ENCODE measurements at regions not wholly inside any gene's neighbourhood (a gene's known extent, or its start where the extent isn't known, plus 50 kb on each side); places are given as distances from the start of the nearest gene placed in this dataset.

DNA sequence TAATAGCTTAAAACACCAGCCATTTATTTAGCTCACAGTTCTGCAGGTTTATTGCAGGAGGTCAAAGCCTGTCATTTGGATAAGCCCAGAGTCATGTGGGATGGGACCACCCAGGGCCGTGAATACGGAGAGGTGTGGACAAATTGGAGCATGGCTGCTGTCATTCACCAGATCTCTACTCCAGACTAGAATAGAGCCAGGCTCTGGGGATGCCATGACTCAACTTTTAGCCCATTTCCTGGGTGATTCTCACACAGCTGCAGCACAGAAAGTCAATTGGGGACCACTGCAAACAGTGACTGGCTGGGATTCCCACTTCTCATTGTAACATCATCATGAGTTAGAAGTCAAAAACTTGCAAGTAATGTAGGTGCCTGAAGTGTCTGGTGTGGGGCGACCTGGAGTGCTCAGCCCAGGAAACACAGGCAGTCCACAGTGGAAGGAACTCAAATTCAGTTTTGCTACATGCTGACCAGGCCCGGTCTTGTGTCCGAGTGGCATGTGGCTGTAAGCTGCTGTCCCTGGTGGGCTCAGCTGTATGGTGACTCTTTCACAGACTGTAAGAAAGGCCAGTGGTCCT lies 174.3 kb downstream of the SCP2D1 start:
- ATAC-seq, result no peak
- Histone ChIP-seq H3K36me3 (no peaks in the 10 kb centered on the region), H3K4me3 (no peak overlapping the region), H3K27ac (no peak overlapping the region), H3K27me3 (ENCODE audit: low read depth) (no peaks in the 10 kb centered on the region), H3K4me1 (no peaks in the 10 kb centered on the region), H3K9me3 (no peaks in the 10 kb centered on the region)
- intact Hi-C loops (cut with DNase I), result no loop called here
- no peak for DNase-seq
- TF ChIP-seq CTCF (IDR thresholded peaks at IDR 0.05), result no peak

- Histone ChIP-seq H3K4me3 (no peak overlapping the region), H3K9me3 (no peaks in the 10 kb centered on the region), H3K27ac (no peak overlapping the region), H3K4me1 (no peaks in the 10 kb centered on the region), H3K27me3 (ENCODE audit: low read depth) (no peaks in the 10 kb centered on the region), H3K36me3 (no peaks in the 10 kb centered on the region)
- TF ChIP-seq CTCF (IDR thresholded peaks at IDR 0.05), result no peak
- DNase-seq (no peak), ATAC-seq (no peak)
- intact Hi-C loops (cut with DNase I), result no loop called here
Observed at GRCh38 chr20:18988701-18989100, 175.1 kb downstream of the SCP2D1 start.

- DNase-seq, result no peak
- Histone ChIP-seq H3K27ac (peak overlapping the region; percentile 62), H3K27me3 (ENCODE audit: low read depth) (no peaks in the 10 kb centered on the region), H3K36me3 (no peaks in the 10 kb centered on the region), H3K4me1 (no peaks in the 10 kb centered on the region), H3K9me3 (no peaks in the 10 kb centered on the region), H3K4me3 (no peak overlapping the region)
- no peak for TF ChIP-seq CTCF (IDR thresholded peaks at IDR 0.05)
- intact Hi-C loops (cut with DNase I), result no loop called here
- ATAC-seq, result peak in 1 of 2 donors; percentile 9
Observed at GRCh38 chr20:18989736-18990474, 176.3 kb downstream of the SCP2D1 start.

GRCh38 chr20:18991012-18991411 lies 177.4 kb downstream of the SCP2D1 start:
- Histone ChIP-seq H3K27ac (no peak overlapping the region), H3K36me3 (no peaks in the 10 kb centered on the region), H3K4me3 (no peak overlapping the region), H3K4me1 (no peaks in the 10 kb centered on the region), H3K27me3 (ENCODE audit: low read depth) (no peaks in the 10 kb centered on the region), H3K9me3 (no peaks in the 10 kb centered on the region)
- intact Hi-C loops (cut with DNase I), result no loop called here
- no peak for TF ChIP-seq CTCF (IDR thresholded peaks at IDR 0.05)
- DNase-seq, result no peak
- ATAC-seq, result no peak

GRCh38 chr20:18992418-18992817 lies 178.8 kb downstream of the SCP2D1 start:
- no peaks in the 10 kb centered on the region for H3K36me3 ChIP-seq
- intact Hi-C loops (cut with DNase I), result no loop called here
- TF ChIP-seq CTCF (IDR thresholded peaks at IDR 0.05), result no peak
- no peak overlapping the region for H3K4me3 ChIP-seq
- H3K27me3 ChIP-seq (ENCODE audit: low read depth), result no peaks in the 10 kb centered on the region
- no peak for ATAC-seq
- no peaks in the 10 kb centered on the region for H3K4me1 ChIP-seq
- no peak for DNase-seq
- no peak overlapping the region for H3K27ac ChIP-seq
- H3K9me3 ChIP-seq, result no peaks in the 10 kb centered on the region
